Caco-2 (cell line): ENCODE measurements at regions not wholly inside any gene's neighbourhood (a gene's known extent, or its start where the extent isn't known, plus 50 kb on each side); places are given as distances from the start of the nearest gene placed in this dataset.

ENCODE experiments used
- BruUV-seq: library from RNA; stranded (reverse); fragments of 400-500 nt; replicated peaks from 2 replicates; lab custom pipeline; 2021; lab: Mats Ljungman, UMichigan
- CTCF ChIA-PET: fragments of 300-600 bp; sonication (Branson Sonifier 250); formaldehyde crosslinking; loops from one replicate; lab custom pipeline; 2022; ENCODE audit warnings: antibody characterized with exemption; lab: Charles Lee
- POLR2A ChIA-PET: fragments of 300-600 bp; sonication (Branson Sonifier 250); formaldehyde crosslinking; loops from one replicate; lab custom pipeline; 2022; ENCODE audit warnings: antibody characterized with exemption; lab: Charles Lee
- DNase-seq, 2 experiments: peaks; one replicate each; pipeline versions ENCODE4 v3.0.0 to v3.0.0-alpha.2; 2020 to 2022
- H3K27me3 ChIP-seq: replicated peaks from 2 replicates; pipeline ENCODE4 v1.6.0; 2011; ENCODE audit warnings: low read length; ENCODE audit not compliant: control insufficient read depth, insufficient read depth
- H3K36me3 ChIP-seq: 2 replicates; pipeline ENCODE4 v1.5.1; 2011; ENCODE audit warnings: low read length; ENCODE audit not compliant: control insufficient read depth, insufficient read depth
- H3K4me1 ChIP-seq: fragments of 250-450 bp; sonication (Bioruptor Pico); 2 replicates; pipeline ENCODE4 v1.5.1; 2020; ENCODE audit warnings: mild to moderate bottlenecking
- H3K4me3 ChIP-seq: 2 replicates; pipeline ENCODE4 v1.5.1; 2011; ENCODE audit warnings: low read depth, mild to moderate bottlenecking, control low read depth, low read length
- H3K9me3 ChIP-seq: fragments of 250-450 bp; sonication (Bioruptor Pico); 2 replicates; pipeline ENCODE4 v1.5.1; 2020; ENCODE audit warnings: mild to moderate bottlenecking, moderate library complexity
- H3K27ac Mint-ChIP-seq: one replicate; pipeline ENCODE4 v1.8.0; 2022; ENCODE audit warnings: mixed read lengths; ENCODE audit not compliant: unreplicated experiment
- H3K27me3 Mint-ChIP-seq: one replicate; pipeline ENCODE4 v1.8.0; 2022; ENCODE audit warnings: mixed read lengths; ENCODE audit not compliant: insufficient read depth, unreplicated experiment
- H3K36me3 Mint-ChIP-seq: one replicate; pipeline ENCODE4 v1.8.0; 2022; ENCODE audit warnings: mild to moderate bottlenecking, mixed read lengths; ENCODE audit not compliant: insufficient read depth, unreplicated experiment
- H3K4me1 Mint-ChIP-seq: one replicate; pipeline ENCODE4 v1.8.0; 2022; ENCODE audit warnings: low read depth, mixed read lengths; ENCODE audit not compliant: unreplicated experiment
- H3K4me3 Mint-ChIP-seq: one replicate; pipeline ENCODE4 v1.8.0; 2022; ENCODE audit warnings: mild to moderate bottlenecking, moderate library complexity, mixed read lengths; ENCODE audit not compliant: unreplicated experiment
- H3K9me3 Mint-ChIP-seq: one replicate; pipeline ENCODE4 v1.8.0; 2022; ENCODE audit warnings: mixed read lengths; ENCODE audit not compliant: unreplicated experiment
- intact Hi-C: fragments of 100-400 bp; cut with micrococcal nuclease; formaldehyde crosslinking; loops from one replicate; pipeline ENCODE4 v1.10.0; 2022; ENCODE audit not compliant: unreplicated experiment
- TF ChIP-seq, protein P1 (sequence below), 2 experiments: fragments of 200-600 bp in 1 of 2; IDR thresholded peaks; 1 replicate in 1 of 2; 2 replicates in 1 of 2; pipeline versions ENCODE4 v1.5.1 to v1.8.0; 2011 to 2022; ENCODE audit warnings: antibody characterized with exemption in 1 of 2, control low read depth in 1 of 2, inconsistent platforms in 1 of 2, low read depth in 1 of 2, low read length in 1 of 2, mild to moderate bottlenecking in 1 of 2, moderate library complexity in 1 of 2; ENCODE audit not compliant: insufficient read depth in 1 of 2, severe bottlenecking in 1 of 2, unreplicated experiment in 1 of 2

DNA sequence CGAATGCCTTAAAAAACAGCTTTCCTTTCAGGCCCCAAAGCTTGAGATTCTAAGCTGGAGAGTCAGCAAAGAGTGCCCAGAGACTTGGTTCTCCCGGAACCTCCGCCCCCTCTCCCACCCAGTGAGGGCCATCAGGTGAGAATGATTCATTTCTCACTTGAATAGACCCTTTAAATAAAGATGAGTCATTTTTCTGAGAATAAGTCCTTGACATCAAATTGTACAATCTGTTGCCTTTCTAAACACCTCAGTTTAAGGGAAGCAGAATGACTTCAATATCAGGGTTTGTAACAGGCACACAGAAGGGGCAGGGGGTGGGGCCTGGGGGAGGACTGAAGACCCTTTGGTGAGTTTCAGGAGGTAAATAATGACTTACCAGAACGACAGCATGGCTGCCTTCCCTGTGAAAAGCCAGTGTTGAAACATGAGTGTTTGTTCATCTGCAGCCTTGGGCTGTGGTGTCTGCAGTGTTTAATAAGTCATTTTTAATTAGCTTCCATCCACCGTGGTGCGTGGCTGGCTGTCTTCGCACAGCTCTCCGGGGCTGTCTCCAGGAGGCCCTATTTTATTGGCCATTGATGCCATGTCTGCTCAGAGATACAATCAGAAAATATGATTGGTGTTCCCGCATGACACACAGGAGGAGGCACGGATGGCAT lies 134.9 kb upstream of the ZNF236 start:
- no peak for DNase-seq
- H3K4me1 ChIP-seq: no peaks in the 10 kb centered on the region
- TF ChIP-seq, protein P1, sequence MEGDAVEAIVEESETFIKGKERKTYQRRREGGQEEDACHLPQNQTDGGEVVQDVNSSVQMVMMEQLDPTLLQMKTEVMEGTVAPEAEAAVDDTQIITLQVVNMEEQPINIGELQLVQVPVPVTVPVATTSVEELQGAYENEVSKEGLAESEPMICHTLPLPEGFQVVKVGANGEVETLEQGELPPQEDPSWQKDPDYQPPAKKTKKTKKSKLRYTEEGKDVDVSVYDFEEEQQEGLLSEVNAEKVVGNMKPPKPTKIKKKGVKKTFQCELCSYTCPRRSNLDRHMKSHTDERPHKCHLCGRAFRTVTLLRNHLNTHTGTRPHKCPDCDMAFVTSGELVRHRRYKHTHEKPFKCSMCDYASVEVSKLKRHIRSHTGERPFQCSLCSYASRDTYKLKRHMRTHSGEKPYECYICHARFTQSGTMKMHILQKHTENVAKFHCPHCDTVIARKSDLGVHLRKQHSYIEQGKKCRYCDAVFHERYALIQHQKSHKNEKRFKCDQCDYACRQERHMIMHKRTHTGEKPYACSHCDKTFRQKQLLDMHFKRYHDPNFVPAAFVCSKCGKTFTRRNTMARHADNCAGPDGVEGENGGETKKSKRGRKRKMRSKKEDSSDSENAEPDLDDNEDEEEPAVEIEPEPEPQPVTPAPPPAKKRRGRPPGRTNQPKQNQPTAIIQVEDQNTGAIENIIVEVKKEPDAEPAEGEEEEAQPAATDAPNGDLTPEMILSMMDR (IDR thresholded peaks at IDR 0.05; ENCODE audit: insufficient read depth in 1 of 2, low read depth in 1 of 2, low read length in 1 of 2, severe bottlenecking in 1 of 2, unreplicated experiment in 1 of 2): no peak
- BruUV-seq: no TSS peak
- no peak overlapping the region for H3K4me3 ChIP-seq
- H3K36me3 ChIP-seq: no peaks in the 10 kb centered on the region
- H3K4me1 Mint-ChIP-seq: peaks cover 4% of the 10 kb centered on the region
- no peaks in the 10 kb centered on the region for H3K9me3 ChIP-seq
- H3K27ac Mint-ChIP-seq: no peak overlapping the region
- ChIA-PET CTCF (interaction anchor here (0.6 kb wide), 1 partner anchor 13 kb away, joined by 3 read pairs; no protein-coding TSS in a partner anchor), POLR2A (no interaction called here)
- no peaks in the 10 kb centered on the region for H3K9me3 Mint-ChIP-seq
- no peaks in the 10 kb centered on the region for H3K36me3 Mint-ChIP-seq
- no peak overlapping the region for H3K4me3 Mint-ChIP-seq
- no peaks in the 10 kb centered on the region for H3K27me3 ChIP-seq
- H3K27me3 Mint-ChIP-seq: peaks cover 3% of the 10 kb centered on the region
- intact Hi-C loops: no loop called here

DNA sequence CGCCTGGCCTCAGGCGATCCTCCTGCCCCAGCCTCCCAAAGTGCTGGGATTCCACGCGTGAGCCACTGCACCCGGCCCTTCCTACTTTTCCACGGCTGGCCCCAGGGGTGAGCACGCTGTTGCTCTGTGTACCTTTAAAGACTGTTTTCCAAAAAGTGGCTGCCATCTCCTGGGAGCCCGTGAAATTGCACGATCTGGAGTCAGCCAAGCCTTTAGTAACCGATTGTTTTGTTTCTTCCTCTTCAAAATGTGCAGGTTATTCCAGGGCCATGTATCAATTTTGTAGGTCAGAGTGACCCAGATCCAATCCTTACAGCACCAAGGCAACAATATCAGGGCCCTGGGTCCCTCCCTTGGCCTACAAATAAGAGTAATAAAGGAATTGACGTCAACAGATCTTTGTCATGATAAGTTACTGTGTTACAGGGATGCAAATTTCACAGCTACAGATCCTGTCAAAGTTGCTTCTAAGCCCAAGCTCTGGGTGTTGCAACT lies 135.6 kb upstream of the ZNF236 start:
- intact Hi-C loops: loop anchor here (1.0 kb wide), 1 partner anchor 287 kb away; no protein-coding TSS in a partner anchor
- POLR2A ChIA-PET: interaction anchor here (0.6 kb wide), 1 partner anchor 198 kb away, joined by 6 read pairs; no protein-coding TSS in a partner anchor
- H3K9me3 ChIP-seq: no peaks in the 10 kb centered on the region
- H3K4me3 ChIP-seq: no peak overlapping the region
- peaks cover 6% of the 10 kb centered on the region for H3K27me3 Mint-ChIP-seq
- H3K4me3 Mint-ChIP-seq: no peak overlapping the region
- no peaks in the 10 kb centered on the region for H3K9me3 Mint-ChIP-seq
- CTCF ChIA-PET: interaction anchor here (0.6 kb wide), 1 partner anchor 13 kb away, joined by 3 read pairs; no protein-coding TSS in a partner anchor
- BruUV-seq: no TSS peak
- TF ChIP-seq, protein P1 (IDR thresholded peaks at IDR 0.05; ENCODE audit: insufficient read depth in 1 of 2, low read depth in 1 of 2, low read length in 1 of 2, severe bottlenecking in 1 of 2, unreplicated experiment in 1 of 2): peak in 1 of 2 experiments; percentile 38
- peak in 1 of 2 experiments; percentile 39 for DNase-seq
- no peaks in the 10 kb centered on the region for H3K36me3 ChIP-seq
- peaks cover 4% of the 10 kb centered on the region for H3K4me1 Mint-ChIP-seq
- H3K27ac Mint-ChIP-seq: no peak overlapping the region
- no peaks in the 10 kb centered on the region for H3K36me3 Mint-ChIP-seq
- H3K4me1 ChIP-seq: no peaks in the 10 kb centered on the region
- no peaks in the 10 kb centered on the region for H3K27me3 ChIP-seq

DNA sequence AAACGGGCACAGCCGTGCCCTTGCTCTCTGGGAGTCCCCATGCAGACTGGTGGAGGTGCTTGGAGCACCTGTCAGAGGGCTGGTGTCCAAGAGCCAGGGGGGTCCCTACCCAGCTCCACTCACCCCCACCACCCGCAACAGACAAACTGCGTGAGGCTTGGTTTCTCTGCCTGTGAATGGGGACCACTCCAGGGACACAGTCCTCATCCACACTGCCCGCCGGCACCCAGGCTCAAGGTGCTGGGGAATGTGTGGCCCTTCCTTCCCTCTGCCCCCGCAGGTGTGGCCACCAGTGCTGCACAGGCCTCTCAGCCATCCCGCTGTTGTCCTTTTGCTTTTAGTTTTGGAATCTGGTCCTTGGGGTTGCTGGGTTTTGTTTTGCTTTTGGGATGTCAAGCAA lies 136.5 kb upstream of the ZNF236 start:
- intact Hi-C loops: loop anchor here (1.0 kb wide), 1 partner anchor 287 kb away; no protein-coding TSS in a partner anchor
- Mint-ChIP-seq H3K9me3 (no peaks in the 10 kb centered on the region), H3K27ac (no peak overlapping the region), H3K27me3 (peaks cover 6% of the 10 kb centered on the region), H3K36me3 (no peaks in the 10 kb centered on the region), H3K4me3 (no peak overlapping the region), H3K4me1 (peaks cover 4% of the 10 kb centered on the region)
- CTCF ChIA-PET: no interaction called here
- POLR2A ChIA-PET: no interaction called here
- H3K9me3 ChIP-seq: no peaks in the 10 kb centered on the region
- DNase-seq: no peak
- H3K36me3 ChIP-seq: no peaks in the 10 kb centered on the region
- no peak overlapping the region for H3K4me3 ChIP-seq
- no peaks in the 10 kb centered on the region for H3K27me3 ChIP-seq
- TF ChIP-seq, protein P1 (IDR thresholded peaks at IDR 0.05; ENCODE audit: insufficient read depth in 1 of 2, low read depth in 1 of 2, low read length in 1 of 2, severe bottlenecking in 1 of 2, unreplicated experiment in 1 of 2): no peak
- H3K4me1 ChIP-seq: no peaks in the 10 kb centered on the region
- BruUV-seq: no TSS peak
